GM23338 (cell line): ENCODE measurements at regions not wholly inside any gene's neighbourhood (a gene's known extent, or its start where the extent isn't known, plus 50 kb on each side); places are given as distances from the start of the nearest gene placed in this dataset.

Experiments
- ATAC-seq: fragments of 200-7000 bp; cut with Tn5 transposase; 3 replicates; pipeline ENCODE4 v1.9.1; 2020
- DNase-seq: peaks from one replicate; pipeline ENCODE4 v3.0.0-alpha.2; 2015; ENCODE audit warnings: low spot score
- H2AFZ ChIP-seq: fragments of 200-600 bp; sonication (generic); 2 replicates; pipeline ENCODE4 v1.8.0; 2016; ENCODE audit warnings: antibody characterized with exemption, mild to moderate bottlenecking, moderate library complexity
- H3F3A ChIP-seq: fragments of 200-600 bp; sonication (generic); replicated peaks from 2 replicates; pipeline ENCODE4 v1.8.0; 2017; ENCODE audit warnings: antibody characterized with exemption, mixed run types, low read depth
- H3K27ac ChIP-seq: fragments of 200-600 bp; sonication (generic); 2 replicates; pipeline ENCODE4 v1.6.1; 2016; ENCODE audit warnings: low read depth
- H3K27me3 ChIP-seq: fragments of 200-600 bp; sonication (generic); 2 replicates; pipeline ENCODE4 v1.8.0; 2016; ENCODE audit warnings: mild to moderate bottlenecking, mixed run types, moderate library complexity; ENCODE audit not compliant: insufficient read depth
- H3K36me3 ChIP-seq: fragments of 200-600 bp; sonication (generic); 2 replicates; pipeline ENCODE4 v1.8.0; 2016; ENCODE audit warnings: mild to moderate bottlenecking; ENCODE audit not compliant: insufficient read depth
- H3K4me1 ChIP-seq: fragments of 200-600 bp; sonication (generic); 2 replicates; pipeline ENCODE4 v1.8.0; 2016; ENCODE audit warnings: mild to moderate bottlenecking, moderate library complexity; ENCODE audit not compliant: insufficient read depth
- H3K4me2 ChIP-seq: fragments of 200-600 bp; sonication (generic); 2 replicates; pipeline ENCODE4 v1.7.1; 2017; ENCODE audit warnings: mixed run types
- H3K4me3 ChIP-seq: fragments of 200-600 bp; sonication (generic); 2 replicates; pipeline ENCODE4 v1.6.1; 2016; ENCODE audit warnings: mixed run types
- H3K79me2 ChIP-seq: fragments of 200-600 bp; sonication (generic); replicated peaks from 2 replicates; pipeline ENCODE4 v1.8.0; 2017; ENCODE audit warnings: mild to moderate bottlenecking; ENCODE audit not compliant: insufficient read depth
- H3K9me2 ChIP-seq: fragments of 200-600 bp; sonication (generic); 2 replicates; pipeline ENCODE4 v1.8.0; 2017; ENCODE audit not compliant: insufficient read depth
- H4K20me1 ChIP-seq: fragments of 200-600 bp; sonication (generic); replicated peaks from 2 replicates; pipeline ENCODE4 v1.8.0; 2017; ENCODE audit warnings: mild to moderate bottlenecking; ENCODE audit not compliant: insufficient read depth
- H3K27ac Mint-ChIP-seq: 2 replicates; pipeline ENCODE4 v1.8.0; 2020; ENCODE audit warnings: inconsistent platforms, mild to moderate bottlenecking, moderate library complexity, mixed read lengths
- H3K27me3 Mint-ChIP-seq: 3 replicates; pipeline ENCODE4 v1.8.0; 2022; ENCODE audit warnings: low read depth, mild to moderate bottlenecking, moderate library complexity, mixed read lengths, inconsistent platforms; ENCODE audit not compliant: insufficient read depth, poor library complexity
- H3K36me3 Mint-ChIP-seq: 3 replicates; pipeline ENCODE4 v1.8.0; 2021; ENCODE audit warnings: low read depth, mild to moderate bottlenecking, inconsistent platforms, moderate library complexity, mixed read lengths
- H3K4me1 Mint-ChIP-seq: 3 replicates; pipeline ENCODE4 v1.8.0; 2020; ENCODE audit warnings: mild to moderate bottlenecking, inconsistent platforms, mixed read lengths
- H3K4me3 Mint-ChIP-seq: 3 replicates; pipeline ENCODE4 v1.8.0; 2021; ENCODE audit warnings: moderate library complexity, mild to moderate bottlenecking, inconsistent platforms, mixed read lengths
- H3K9me3 Mint-ChIP-seq: 3 replicates; pipeline ENCODE4 v1.8.0; 2020; ENCODE audit warnings: moderate library complexity, mild to moderate bottlenecking, inconsistent platforms, mixed read lengths
- CREB1 ChIP-seq: fragments of 250-450 bp; sonication (Bioruptor Pico); IDR thresholded peaks from 2 replicates; pipeline ENCODE4 v1.5.0; 2020; ENCODE audit warnings: low read depth, mild to moderate bottlenecking, moderate library complexity
- EZH2 ChIP-seq: fragments of 200-600 bp; sonication (generic); IDR thresholded peaks from one replicate; pipeline ENCODE4 v1.8.0; 2017; ENCODE audit warnings: antibody characterized with exemption, mild to moderate bottlenecking, low read depth; ENCODE audit not compliant: unreplicated experiment
- JUNB ChIP-seq: IDR thresholded peaks from one replicate; pipeline ENCODE4 v1.6.1; 2016; ENCODE audit warnings: antibody characterized with exemption; ENCODE audit not compliant: unreplicated experiment
- POLR2AphosphoS5 ChIP-seq: IDR thresholded peaks from 2 replicates; pipeline ENCODE4 v1.6.1; 2016; ENCODE audit warnings: antibody characterized with exemption, low read depth
- STAT1 ChIP-seq: IDR thresholded peaks from one replicate; pipeline ENCODE4 v1.6.1; 2016; ENCODE audit warnings: antibody characterized with exemption; ENCODE audit not compliant: unreplicated experiment
- ZNF114 ChIP-seq: fragments of 250-450 bp; sonication (Bioruptor Pico); IDR thresholded peaks from 2 replicates; pipeline ENCODE4 v1.5.0; 2020; ENCODE audit warnings: mild to moderate bottlenecking, moderate library complexity
- ZNF331 ChIP-seq: fragments of 250-450 bp; sonication (Bioruptor Pico); IDR thresholded peaks from 2 replicates; pipeline ENCODE4 v1.5.0; 2020; ENCODE audit warnings: low read depth, mild to moderate bottlenecking, moderate library complexity
- TF ChIP-seq, protein P1 (sequence below): IDR thresholded peaks from one replicate; pipeline ENCODE4 v1.6.1; 2018; ENCODE audit warnings: antibody characterized with exemption; ENCODE audit not compliant: unreplicated experiment
- TF ChIP-seq, protein P2 (sequence below), 2 experiments: fragments of 200-600 bp in 1 of 2; sonication (generic) in 1 of 2; conservative IDR thresholded peaks; 2 replicates each; pipeline versions ENCODE4 v1.5.1 to v1.6.1; 2016 to 2017; ENCODE audit warnings: antibody characterized with exemption in 2 of 2, low read depth in 2 of 2, mild to moderate bottlenecking in 2 of 2, moderate library complexity in 1 of 2
- TF ChIP-seq, protein P3 (sequence below): IDR thresholded peaks from 2 replicates; pipeline ENCODE4 v1.6.1; 2016; ENCODE audit warnings: antibody characterized with exemption
- TF ChIP-seq, protein P4 (sequence below): fragments of 250-450 bp; sonication (Bioruptor Pico); IDR thresholded peaks from 2 replicates; pipeline ENCODE4 v1.5.0; 2020; ENCODE audit warnings: mild to moderate bottlenecking, moderate library complexity

DNA sequence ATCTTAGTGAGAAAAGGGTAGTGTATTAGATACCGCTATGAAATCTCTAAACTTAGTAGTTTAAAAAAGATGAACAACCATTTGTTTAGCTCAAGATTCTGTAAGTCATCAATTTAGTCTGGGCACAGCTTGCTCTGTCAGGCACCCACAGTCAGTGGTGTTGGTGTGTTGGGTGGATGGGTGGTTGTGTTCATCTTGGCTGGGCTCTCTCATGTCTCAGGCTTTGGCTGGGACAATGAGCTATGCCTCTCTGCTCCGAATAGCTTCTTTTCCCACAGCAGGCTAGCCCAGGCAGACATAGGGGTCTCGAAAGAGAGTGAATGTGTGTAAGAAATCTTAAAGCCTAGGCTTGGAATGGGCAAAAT is 127.0 kb upstream of the GATB start:
- Histone ChIP-seq H3F3A (no peaks in the 10 kb centered on the region), H3K27me3 (no peaks in the 10 kb centered on the region; the same call in 1 of the 2 replicates), H3K36me3 (no peaks in the 10 kb centered on the region), H3K4me2 (no peak overlapping the region), H3K9me2 (peaks cover 23% of the 10 kb centered on the region), H3K4me3 (no peak overlapping the region), H2AFZ (no peak overlapping the region; the same call in 1 of the 2 replicates), H3K79me2 (no peaks in the 10 kb centered on the region), H3K4me1 (peaks cover 20% of the 10 kb centered on the region), H4K20me1 (no peaks in the 10 kb centered on the region), H3K27ac (no peak overlapping the region)
- ATAC-seq (no peak), DNase-seq (no peak)
- Mint-ChIP-seq H3K9me3 (0 out of 3 replicates have a peak, but pooled peaks cover 2% of the 10 kb centered on the region), H3K4me3 (no peak overlapping the region), H3K27ac (no peak overlapping the region; the same call in 1 of the 2 replicates), H3K27me3 (peaks cover 14% of the 10 kb centered on the region), H3K4me1 (peaks cover 20% of the 10 kb centered on the region), H3K36me3 (no peaks in the 10 kb centered on the region; the same call in 2 of the 3 replicates)
- TF ChIP-seq CREB1 (CRISPR knock-in tag) (no peak), ZNF331 (CRISPR knock-in tag) (no peak), STAT1 (no peak), ZNF114 (no peak), POLR2AphosphoS5 (no peak), JUNB (no peak), EZH2 (no peak)
- TF ChIP-seq, protein P1, sequence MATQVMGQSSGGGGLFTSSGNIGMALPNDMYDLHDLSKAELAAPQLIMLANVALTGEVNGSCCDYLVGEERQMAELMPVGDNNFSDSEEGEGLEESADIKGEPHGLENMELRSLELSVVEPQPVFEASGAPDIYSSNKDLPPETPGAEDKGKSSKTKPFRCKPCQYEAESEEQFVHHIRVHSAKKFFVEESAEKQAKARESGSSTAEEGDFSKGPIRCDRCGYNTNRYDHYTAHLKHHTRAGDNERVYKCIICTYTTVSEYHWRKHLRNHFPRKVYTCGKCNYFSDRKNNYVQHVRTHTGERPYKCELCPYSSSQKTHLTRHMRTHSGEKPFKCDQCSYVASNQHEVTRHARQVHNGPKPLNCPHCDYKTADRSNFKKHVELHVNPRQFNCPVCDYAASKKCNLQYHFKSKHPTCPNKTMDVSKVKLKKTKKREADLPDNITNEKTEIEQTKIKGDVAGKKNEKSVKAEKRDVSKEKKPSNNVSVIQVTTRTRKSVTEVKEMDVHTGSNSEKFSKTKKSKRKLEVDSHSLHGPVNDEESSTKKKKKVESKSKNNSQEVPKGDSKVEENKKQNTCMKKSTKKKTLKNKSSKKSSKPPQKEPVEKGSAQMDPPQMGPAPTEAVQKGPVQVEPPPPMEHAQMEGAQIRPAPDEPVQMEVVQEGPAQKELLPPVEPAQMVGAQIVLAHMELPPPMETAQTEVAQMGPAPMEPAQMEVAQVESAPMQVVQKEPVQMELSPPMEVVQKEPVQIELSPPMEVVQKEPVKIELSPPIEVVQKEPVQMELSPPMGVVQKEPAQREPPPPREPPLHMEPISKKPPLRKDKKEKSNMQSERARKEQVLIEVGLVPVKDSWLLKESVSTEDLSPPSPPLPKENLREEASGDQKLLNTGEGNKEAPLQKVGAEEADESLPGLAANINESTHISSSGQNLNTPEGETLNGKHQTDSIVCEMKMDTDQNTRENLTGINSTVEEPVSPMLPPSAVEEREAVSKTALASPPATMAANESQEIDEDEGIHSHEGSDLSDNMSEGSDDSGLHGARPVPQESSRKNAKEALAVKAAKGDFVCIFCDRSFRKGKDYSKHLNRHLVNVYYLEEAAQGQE: no peak
- TF ChIP-seq, protein P2, sequence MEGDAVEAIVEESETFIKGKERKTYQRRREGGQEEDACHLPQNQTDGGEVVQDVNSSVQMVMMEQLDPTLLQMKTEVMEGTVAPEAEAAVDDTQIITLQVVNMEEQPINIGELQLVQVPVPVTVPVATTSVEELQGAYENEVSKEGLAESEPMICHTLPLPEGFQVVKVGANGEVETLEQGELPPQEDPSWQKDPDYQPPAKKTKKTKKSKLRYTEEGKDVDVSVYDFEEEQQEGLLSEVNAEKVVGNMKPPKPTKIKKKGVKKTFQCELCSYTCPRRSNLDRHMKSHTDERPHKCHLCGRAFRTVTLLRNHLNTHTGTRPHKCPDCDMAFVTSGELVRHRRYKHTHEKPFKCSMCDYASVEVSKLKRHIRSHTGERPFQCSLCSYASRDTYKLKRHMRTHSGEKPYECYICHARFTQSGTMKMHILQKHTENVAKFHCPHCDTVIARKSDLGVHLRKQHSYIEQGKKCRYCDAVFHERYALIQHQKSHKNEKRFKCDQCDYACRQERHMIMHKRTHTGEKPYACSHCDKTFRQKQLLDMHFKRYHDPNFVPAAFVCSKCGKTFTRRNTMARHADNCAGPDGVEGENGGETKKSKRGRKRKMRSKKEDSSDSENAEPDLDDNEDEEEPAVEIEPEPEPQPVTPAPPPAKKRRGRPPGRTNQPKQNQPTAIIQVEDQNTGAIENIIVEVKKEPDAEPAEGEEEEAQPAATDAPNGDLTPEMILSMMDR (conservative IDR thresholded peaks at IDR 0.05; ENCODE audit: low read depth in 2 of 2): no peak
- TF ChIP-seq, protein P3, sequence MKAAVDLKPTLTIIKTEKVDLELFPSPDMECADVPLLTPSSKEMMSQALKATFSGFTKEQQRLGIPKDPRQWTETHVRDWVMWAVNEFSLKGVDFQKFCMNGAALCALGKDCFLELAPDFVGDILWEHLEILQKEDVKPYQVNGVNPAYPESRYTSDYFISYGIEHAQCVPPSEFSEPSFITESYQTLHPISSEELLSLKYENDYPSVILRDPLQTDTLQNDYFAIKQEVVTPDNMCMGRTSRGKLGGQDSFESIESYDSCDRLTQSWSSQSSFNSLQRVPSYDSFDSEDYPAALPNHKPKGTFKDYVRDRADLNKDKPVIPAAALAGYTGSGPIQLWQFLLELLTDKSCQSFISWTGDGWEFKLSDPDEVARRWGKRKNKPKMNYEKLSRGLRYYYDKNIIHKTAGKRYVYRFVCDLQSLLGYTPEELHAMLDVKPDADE: no peak
- TF ChIP-seq, protein P4, sequence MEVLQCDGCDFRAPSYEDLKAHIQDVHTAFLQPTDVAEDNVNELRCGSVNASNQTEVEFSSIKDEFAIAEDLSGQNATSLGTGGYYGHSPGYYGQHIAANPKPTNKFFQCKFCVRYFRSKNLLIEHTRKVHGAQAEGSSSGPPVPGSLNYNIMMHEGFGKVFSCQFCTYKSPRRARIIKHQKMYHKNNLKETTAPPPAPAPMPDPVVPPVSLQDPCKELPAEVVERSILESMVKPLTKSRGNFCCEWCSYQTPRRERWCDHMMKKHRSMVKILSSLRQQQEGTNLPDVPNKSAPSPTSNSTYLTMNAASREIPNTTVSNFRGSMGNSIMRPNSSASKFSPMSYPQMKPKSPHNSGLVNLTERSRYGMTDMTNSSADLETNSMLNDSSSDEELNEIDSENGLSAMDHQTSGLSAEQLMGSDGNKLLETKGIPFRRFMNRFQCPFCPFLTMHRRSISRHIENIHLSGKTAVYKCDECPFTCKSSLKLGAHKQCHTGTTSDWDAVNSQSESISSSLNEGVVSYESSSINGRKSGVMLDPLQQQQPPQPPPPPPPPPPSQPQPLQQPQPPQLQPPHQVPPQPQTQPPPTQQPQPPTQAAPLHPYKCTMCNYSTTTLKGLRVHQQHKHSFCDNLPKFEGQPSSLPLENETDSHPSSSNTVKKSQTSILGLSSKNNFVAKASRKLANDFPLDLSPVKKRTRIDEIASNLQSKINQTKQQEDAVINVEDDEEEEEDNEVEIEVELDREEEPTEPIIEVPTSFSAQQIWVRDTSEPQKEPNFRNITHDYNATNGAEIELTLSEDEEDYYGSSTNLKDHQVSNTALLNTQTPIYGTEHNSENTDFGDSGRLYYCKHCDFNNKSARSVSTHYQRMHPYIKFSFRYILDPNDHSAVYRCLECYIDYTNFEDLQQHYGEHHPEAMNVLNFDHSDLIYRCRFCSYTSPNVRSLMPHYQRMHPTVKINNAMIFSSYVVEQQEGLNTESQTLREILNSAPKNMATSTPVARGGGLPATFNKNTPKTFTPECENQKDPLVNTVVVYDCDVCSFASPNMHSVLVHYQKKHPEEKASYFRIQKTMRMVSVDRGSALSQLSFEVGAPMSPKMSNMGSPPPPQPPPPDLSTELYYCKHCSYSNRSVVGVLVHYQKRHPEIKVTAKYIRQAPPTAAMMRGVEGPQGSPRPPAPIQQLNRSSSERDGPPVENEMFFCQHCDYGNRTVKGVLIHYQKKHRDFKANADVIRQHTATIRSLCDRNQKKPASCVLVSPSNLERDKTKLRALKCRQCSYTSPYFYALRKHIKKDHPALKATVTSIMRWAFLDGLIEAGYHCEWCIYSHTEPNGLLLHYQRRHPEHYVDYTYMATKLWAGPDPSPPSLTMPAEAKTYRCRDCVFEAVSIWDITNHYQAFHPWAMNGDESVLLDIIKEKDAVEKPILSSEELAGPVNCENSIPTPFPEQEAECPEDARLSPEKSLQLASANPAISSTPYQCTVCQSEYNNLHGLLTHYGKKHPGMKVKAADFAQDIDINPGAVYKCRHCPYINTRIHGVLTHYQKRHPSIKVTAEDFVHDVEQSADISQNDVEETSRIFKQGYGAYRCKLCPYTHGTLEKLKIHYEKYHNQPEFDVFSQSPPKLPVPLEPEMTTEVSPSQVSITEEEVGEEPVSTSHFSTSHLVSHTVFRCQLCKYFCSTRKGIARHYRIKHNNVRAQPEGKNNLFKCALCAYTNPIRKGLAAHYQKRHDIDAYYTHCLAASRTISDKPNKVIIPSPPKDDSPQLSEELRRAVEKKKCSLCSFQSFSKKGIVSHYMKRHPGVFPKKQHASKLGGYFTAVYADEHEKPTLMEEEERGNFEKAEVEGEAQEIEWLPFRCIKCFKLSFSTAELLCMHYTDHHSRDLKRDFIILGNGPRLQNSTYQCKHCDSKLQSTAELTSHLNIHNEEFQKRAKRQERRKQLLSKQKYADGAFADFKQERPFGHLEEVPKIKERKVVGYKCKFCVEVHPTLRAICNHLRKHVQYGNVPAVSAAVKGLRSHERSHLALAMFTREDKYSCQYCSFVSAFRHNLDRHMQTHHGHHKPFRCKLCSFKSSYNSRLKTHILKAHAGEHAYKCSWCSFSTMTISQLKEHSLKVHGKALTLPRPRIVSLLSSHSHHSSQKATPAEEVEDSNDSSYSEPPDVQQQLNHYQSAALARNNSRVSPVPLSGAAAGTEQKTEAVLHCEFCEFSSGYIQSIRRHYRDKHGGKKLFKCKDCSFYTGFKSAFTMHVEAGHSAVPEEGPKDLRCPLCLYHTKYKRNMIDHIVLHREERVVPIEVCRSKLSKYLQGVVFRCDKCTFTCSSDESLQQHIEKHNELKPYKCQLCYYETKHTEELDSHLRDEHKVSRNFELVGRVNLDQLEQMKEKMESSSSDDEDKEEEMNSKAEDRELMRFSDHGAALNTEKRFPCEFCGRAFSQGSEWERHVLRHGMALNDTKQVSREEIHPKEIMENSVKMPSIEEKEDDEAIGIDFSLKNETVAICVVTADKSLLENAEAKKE: no peak
